HCT116 (cell line): ENCODE measurements at regions not wholly inside any gene's neighbourhood (a gene's known extent, or its start where the extent isn't known, plus 50 kb on each side); places are given as distances from the start of the nearest gene placed in this dataset.
"Not testable (repeated sequence)": the region's sequence is repeated elsewhere in the genome, so short reads cannot be mapped to it uniquely, and the experiment has no call there.

Experiments used
- ATAC-seq: fragments of 200-7000 bp; cut with Tn5 transposase; 2 replicates; pipeline ENCODE4 v1.9.1; 2020; ENCODE audit warnings: mild to moderate bottlenecking, moderate library complexity
- BruUV-seq: library from RNA; stranded (reverse); fragments of 400-500 nt; replicated peaks from 2 replicates; lab custom pipeline; 2021; lab: Mats Ljungman, UMichigan
- CTCF ChIA-PET: fragments of 300-600 bp; sonication (Branson Sonifier 250); formaldehyde crosslinking; loops from one replicate; lab custom pipeline; 2021; ENCODE audit warnings: antibody characterized with exemption; lab: Charles Lee
- POLR2A ChIA-PET: fragments of 300-600, 350-600 bp; sonication (Branson Sonifier 250); formaldehyde crosslinking; loops from one replicate; lab custom pipeline; 2021; ENCODE audit warnings: antibody characterized with exemption; lab: Charles Lee
- RAD21 ChIA-PET, 2 experiments: fragments of 300-600 bp; sonication (Branson Sonifier 250); formaldehyde crosslinking; loops; one replicate each; lab custom pipeline; 2023; ENCODE audit warnings: low total read pairs in 2 of 2; ENCODE audit not compliant: uncharacterized antibody in 2 of 2, unreplicated experiment in 2 of 2, low non-redundant PET in 1 of 2; lab: Charles Lee
- DNase-seq: peaks from one replicate; pipeline ENCODE4 v3.0.0-alpha.2; 2010; ENCODE audit warnings: low read depth, low spot score
- H2AFZ ChIP-seq: fragments of 200-600 bp; shearing (Covaris generic), sonication (generic); 2 replicates; pipeline ENCODE4 v1.6.1; 2017; ENCODE audit warnings: low read depth, mixed run types, mixed read lengths, antibody characterized with exemption, low read length; ENCODE audit not compliant: poor library complexity, severe bottlenecking
- H3K27ac ChIP-seq: 2 replicates; pipeline ENCODE4 v1.5.1; 2012; ENCODE audit warnings: low read depth, low read length
- H3K27me3 ChIP-seq: fragments of 200-600 bp; sonication (generic); 2 replicates; pipeline ENCODE4 v1.6.1; 2016; ENCODE audit warnings: mixed run types, low read length, mixed read lengths; ENCODE audit not compliant: insufficient read depth
- H3K36me3 ChIP-seq, 2 experiments: fragments of 200-500 bp in 1 of 2; fragments of 200-600 bp in 1 of 2; sonication (Bioruptor generic) in 1 of 2; sonication (generic) in 1 of 2; 2 replicates each; pipeline versions ENCODE4 v1.5.1 to v1.6.1; 2014 to 2016; ENCODE audit warnings: low read length in 2 of 2, inconsistent platforms in 1 of 2, mixed read lengths in 1 of 2, mixed run types in 1 of 2; ENCODE audit not compliant: insufficient read depth in 2 of 2, control insufficient read depth in 1 of 2
- H3K4me1 ChIP-seq, 2 experiments: fragments of 200-600 bp in 1 of 2; sonication (generic) in 1 of 2; 2 replicates each; pipeline versions ENCODE4 v1.5.1 to v1.6.1; 2012 to 2017; ENCODE audit warnings: low read length in 2 of 2, inconsistent platforms in 1 of 2, mild to moderate bottlenecking in 1 of 2, mixed read lengths in 1 of 2, mixed run types in 1 of 2, moderate library complexity in 1 of 2; ENCODE audit not compliant: insufficient read depth in 2 of 2, control insufficient read depth in 1 of 2
- H3K4me2 ChIP-seq: fragments of 200-600 bp; sonication (generic); 2 replicates; pipeline ENCODE4 v1.6.1; 2017; ENCODE audit warnings: mixed run types, low read length, mixed read lengths
- H3K4me3 ChIP-seq, 2 experiments: fragments of 200-600 bp in 1 of 2; sonication (generic) in 1 of 2; replicated peaks in 1 of 2; 2 replicates each; pipeline ENCODE4 v1.5.1; 2011 to 2016; ENCODE audit warnings: low read length in 2 of 2, control low read depth in 1 of 2, low read depth in 1 of 2, mild to moderate bottlenecking in 1 of 2, mixed read lengths in 1 of 2, mixed run types in 1 of 2
- H3K79me2 ChIP-seq: fragments of 200-600 bp; sonication (generic); 2 replicates; pipeline ENCODE4 v1.6.1; 2017; ENCODE audit warnings: mild to moderate bottlenecking, mixed run types, low read length, moderate library complexity, mixed read lengths; ENCODE audit not compliant: insufficient read depth
- H3K9ac ChIP-seq: fragments of 200-600 bp; sonication (generic); 2 replicates; pipeline ENCODE4 v1.6.1; 2016; ENCODE audit warnings: low read length, mixed read lengths
- H3K9me2 ChIP-seq: fragments of 200-600 bp; sonication (generic), shearing (Covaris generic); 2 replicates; pipeline ENCODE4 v1.6.1; 2017; ENCODE audit warnings: mixed run types, mild to moderate bottlenecking, moderate library complexity; ENCODE audit not compliant: insufficient read depth
- H3K9me3 ChIP-seq, 2 experiments: fragments of 200-500 bp in 1 of 2; fragments of 200-600 bp in 1 of 2; sonication (Bioruptor generic) in 1 of 2; sonication (generic) in 1 of 2; 2 replicates each; pipeline ENCODE4 v1.6.1; 2014 to 2017; ENCODE audit warnings: low read length in 2 of 2, mixed read lengths in 2 of 2, inconsistent platforms in 1 of 2, low read depth in 1 of 2, mild to moderate bottlenecking in 1 of 2, mixed run types in 1 of 2, moderate library complexity in 1 of 2; ENCODE audit not compliant: control insufficient read depth in 1 of 2, insufficient read depth in 1 of 2
- H4K20me1 ChIP-seq: fragments of 200-600 bp; sonication (generic), shearing (Covaris generic); 2 replicates; pipeline ENCODE4 v1.6.1; 2017; ENCODE audit warnings: mixed run types, mild to moderate bottlenecking, moderate library complexity; ENCODE audit not compliant: insufficient read depth
- RAD21 ChIP-seq: IDR thresholded peaks from 2 replicates; pipeline ENCODE4 v1.6.1; 2012; ENCODE audit warnings: low read depth, mild to moderate bottlenecking
- TCF7L2 ChIP-seq: IDR thresholded peaks from 2 replicates; pipeline ENCODE4 v1.7.0; 2011; ENCODE audit warnings: borderline replicate concordance, inconsistent platforms; ENCODE audit not compliant: insufficient read depth, insufficient read length; ENCODE audit errors: extremely low read depth
- intact Hi-C: fragments of 100-400 bp; cut with micrococcal nuclease; formaldehyde crosslinking; loops from 2 replicates; pipeline ENCODE4 v1.10.0; 2022
- TF ChIP-seq, protein P1 (sequence below): IDR thresholded peaks from 2 replicates; pipeline ENCODE4 v1.6.1; 2012; ENCODE audit warnings: low read depth
- TF ChIP-seq, protein P2 (sequence below): IDR thresholded peaks from 2 replicates; pipeline ENCODE4 v1.6.1; 2011; ENCODE audit warnings: mild to moderate bottlenecking, low read length, moderate library complexity; ENCODE audit not compliant: insufficient replicate concordance; ENCODE audit errors: extremely low read depth

DNA sequence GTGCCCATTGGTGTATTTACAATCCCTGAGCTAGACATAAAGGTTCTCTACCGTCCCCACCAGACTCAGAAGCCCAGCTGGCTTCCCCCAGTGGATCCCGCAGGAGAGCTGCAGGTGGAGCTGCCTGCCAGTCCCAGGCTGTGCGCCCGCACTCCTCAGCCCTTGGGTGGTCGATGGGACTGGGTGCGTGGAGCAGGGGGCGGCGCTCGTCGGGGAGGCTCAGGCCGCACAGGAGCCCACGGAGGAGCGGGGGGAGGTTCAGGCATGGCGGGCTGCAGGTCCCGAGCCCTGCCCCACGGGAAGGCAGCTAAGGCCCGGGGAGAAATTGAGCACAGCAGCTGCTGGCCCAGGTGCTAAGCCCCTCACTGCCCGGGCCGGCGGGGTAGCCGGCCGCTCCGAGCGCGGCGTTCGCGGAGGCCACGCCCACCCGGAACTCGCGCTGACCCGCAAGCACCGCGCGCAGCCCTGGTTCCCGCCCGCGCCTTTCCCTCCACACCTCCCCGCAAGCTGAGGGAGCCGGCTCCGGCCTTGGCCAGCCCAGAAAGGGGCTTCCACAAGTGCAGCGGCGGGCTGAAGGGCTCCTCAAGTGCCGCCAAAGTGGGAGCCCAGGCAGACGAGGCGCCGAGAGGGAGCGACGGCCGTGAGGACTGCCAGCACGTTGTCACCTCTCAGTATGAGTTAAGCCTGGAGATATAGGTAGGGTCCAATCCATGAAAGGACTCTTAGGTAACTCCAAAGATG is 136.7 kb downstream of the HAO1 start:
- H3K9ac ChIP-seq, H3K36me3 ChIP-seq, BruUV-seq, H3K9me2 ChIP-seq, H3K27me3 ChIP-seq, H3K4me2 ChIP-seq, CTCF ChIA-PET, intact Hi-C loops, H3K9me3 ChIP-seq, H3K4me3 ChIP-seq, H3K79me2 ChIP-seq, POLR2A ChIA-PET, H3K27ac ChIP-seq, DNase-seq, RAD21 ChIA-PET, H2AFZ ChIP-seq, H4K20me1 ChIP-seq, H3K4me1 ChIP-seq, ATAC-seq: not testable (repeated sequence)

DNA sequence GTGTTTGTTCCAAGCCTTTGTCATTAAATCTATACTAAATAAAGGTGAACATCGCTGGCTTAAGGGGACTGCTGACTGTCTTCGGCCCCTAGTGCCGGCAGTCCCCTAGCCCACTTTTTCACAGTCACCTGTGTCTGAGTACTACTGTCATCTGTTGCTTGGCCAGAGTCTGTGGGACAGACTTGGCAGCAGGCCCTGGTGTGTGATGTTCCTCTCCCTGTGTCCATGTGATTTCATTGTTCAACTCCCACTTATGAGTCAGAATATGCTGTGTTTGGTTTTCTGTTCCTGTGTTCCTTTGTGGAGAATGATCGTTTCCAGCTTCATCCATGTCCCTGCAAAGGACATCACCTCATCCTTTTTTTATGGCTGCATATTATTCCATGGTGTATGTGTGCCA is 133.4 kb downstream of the HAO1 start:
- H3K9ac ChIP-seq = no peak overlapping the region
- ChIA-PET POLR2A (no interaction called here), CTCF (no interaction called here), RAD21 (no interaction called here)
- H2AFZ ChIP-seq = no peak overlapping the region
- H3K4me1 ChIP-seq = no peaks in the 10 kb centered on the region
- ATAC-seq (no peak), DNase-seq (no peak)
- no peak overlapping the region for H3K4me3 ChIP-seq
- no peaks in the 10 kb centered on the region for H4K20me1 ChIP-seq
- H3K27me3 ChIP-seq = no peaks in the 10 kb centered on the region
- H3K9me2 ChIP-seq = no peaks in the 10 kb centered on the region
- TF ChIP-seq, protein P1, sequence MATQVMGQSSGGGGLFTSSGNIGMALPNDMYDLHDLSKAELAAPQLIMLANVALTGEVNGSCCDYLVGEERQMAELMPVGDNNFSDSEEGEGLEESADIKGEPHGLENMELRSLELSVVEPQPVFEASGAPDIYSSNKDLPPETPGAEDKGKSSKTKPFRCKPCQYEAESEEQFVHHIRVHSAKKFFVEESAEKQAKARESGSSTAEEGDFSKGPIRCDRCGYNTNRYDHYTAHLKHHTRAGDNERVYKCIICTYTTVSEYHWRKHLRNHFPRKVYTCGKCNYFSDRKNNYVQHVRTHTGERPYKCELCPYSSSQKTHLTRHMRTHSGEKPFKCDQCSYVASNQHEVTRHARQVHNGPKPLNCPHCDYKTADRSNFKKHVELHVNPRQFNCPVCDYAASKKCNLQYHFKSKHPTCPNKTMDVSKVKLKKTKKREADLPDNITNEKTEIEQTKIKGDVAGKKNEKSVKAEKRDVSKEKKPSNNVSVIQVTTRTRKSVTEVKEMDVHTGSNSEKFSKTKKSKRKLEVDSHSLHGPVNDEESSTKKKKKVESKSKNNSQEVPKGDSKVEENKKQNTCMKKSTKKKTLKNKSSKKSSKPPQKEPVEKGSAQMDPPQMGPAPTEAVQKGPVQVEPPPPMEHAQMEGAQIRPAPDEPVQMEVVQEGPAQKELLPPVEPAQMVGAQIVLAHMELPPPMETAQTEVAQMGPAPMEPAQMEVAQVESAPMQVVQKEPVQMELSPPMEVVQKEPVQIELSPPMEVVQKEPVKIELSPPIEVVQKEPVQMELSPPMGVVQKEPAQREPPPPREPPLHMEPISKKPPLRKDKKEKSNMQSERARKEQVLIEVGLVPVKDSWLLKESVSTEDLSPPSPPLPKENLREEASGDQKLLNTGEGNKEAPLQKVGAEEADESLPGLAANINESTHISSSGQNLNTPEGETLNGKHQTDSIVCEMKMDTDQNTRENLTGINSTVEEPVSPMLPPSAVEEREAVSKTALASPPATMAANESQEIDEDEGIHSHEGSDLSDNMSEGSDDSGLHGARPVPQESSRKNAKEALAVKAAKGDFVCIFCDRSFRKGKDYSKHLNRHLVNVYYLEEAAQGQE = no peak
- TF ChIP-seq, protein P2, sequence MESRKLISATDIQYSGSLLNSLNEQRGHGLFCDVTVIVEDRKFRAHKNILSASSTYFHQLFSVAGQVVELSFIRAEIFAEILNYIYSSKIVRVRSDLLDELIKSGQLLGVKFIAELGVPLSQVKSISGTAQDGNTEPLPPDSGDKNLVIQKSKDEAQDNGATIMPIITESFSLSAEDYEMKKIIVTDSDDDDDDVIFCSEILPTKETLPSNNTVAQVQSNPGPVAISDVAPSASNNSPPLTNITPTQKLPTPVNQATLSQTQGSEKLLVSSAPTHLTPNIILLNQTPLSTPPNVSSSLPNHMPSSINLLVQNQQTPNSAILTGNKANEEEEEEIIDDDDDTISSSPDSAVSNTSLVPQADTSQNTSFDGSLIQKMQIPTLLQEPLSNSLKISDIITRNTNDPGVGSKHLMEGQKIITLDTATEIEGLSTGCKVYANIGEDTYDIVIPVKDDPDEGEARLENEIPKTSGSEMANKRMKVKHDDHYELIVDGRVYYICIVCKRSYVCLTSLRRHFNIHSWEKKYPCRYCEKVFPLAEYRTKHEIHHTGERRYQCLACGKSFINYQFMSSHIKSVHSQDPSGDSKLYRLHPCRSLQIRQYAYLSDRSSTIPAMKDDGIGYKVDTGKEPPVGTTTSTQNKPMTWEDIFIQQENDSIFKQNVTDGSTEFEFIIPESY = no peak
- TF ChIP-seq RAD21 = no peak
- no peak for TF ChIP-seq TCF7L2
- H3K79me2 ChIP-seq = no peaks in the 10 kb centered on the region
- intact Hi-C loops = no loop called here
- H3K27ac ChIP-seq = no peak overlapping the region
- H3K9me3 ChIP-seq = peaks cover 0 to 4% of the 10 kb centered on the region in 2 experiments; a peak in 1 of 4 replicates
- no peaks in the 10 kb centered on the region for H3K36me3 ChIP-seq
- no peak overlapping the region for H3K4me2 ChIP-seq
- BruUV-seq = no TSS peak
